Hepatocyte (in vitro differentiated cells): ENCODE measurements at regions not wholly inside any gene's neighbourhood (a gene's known extent, or its start where the extent isn't known, plus 50 kb on each side); places are given as distances from the start of the nearest gene placed in this dataset.

ENCODE experiments used
- CTCF ChIP-seq: fragments of 200-600 bp; sonication (generic); IDR thresholded peaks from 2 replicates; pipeline ENCODE4 v1.5.1; 2016; ENCODE audit warnings: antibody characterized with exemption, mild to moderate bottlenecking; ENCODE audit not compliant: poor library complexity
- EZH2 ChIP-seq: fragments of 200-600 bp; sonication (generic); IDR thresholded peaks from 2 replicates; pipeline ENCODE4 v1.6.1; 2016; ENCODE audit warnings: antibody characterized with exemption, mild to moderate bottlenecking, borderline replicate concordance
- EZH2phosphoT487 ChIP-seq: fragments of 200-600 bp; sonication (generic); IDR thresholded peaks from one replicate; pipeline ENCODE4 v1.6.1; 2018; ENCODE audit warnings: antibody characterized with exemption, mild to moderate bottlenecking, low read depth, moderate library complexity; ENCODE audit not compliant: unreplicated experiment, severe bottlenecking

GRCh38 chr9:127557998-127558546 lies 54.0 kb upstream of the STXBP1 start:
- no peak for TF ChIP-seq CTCF
- no peak for TF ChIP-seq EZH2
- TF ChIP-seq EZH2phosphoT487, result no peak
